ENCODE measurements at regions not wholly inside any gene's neighbourhood (a gene's known extent, or its start where the extent isn't known, plus 50 kb on each side); places are given as distances from the start of the nearest gene placed in this dataset.
A peak's percentile ranks its signal among the peaks of the same experiment; 100 is the strongest.

- Histone ChIP-seq H3K9ac (ENCODE audit: low read depth, low read length, poor library complexity) (no peak overlapping the region), H3K36me3 (replicated peaks in 1 of 2; ENCODE audit: control insufficient read depth in 2 of 2, insufficient read depth in 2 of 2, low read length in 2 of 2) (no peaks in the 10 kb centered on the region), H4K91ac (ENCODE audit: low read depth, low read length, poor library complexity) (no peak overlapping the region), H3K9me3 (replicated peaks in 1 of 2; ENCODE audit: control insufficient read depth in 2 of 2, insufficient read depth in 1 of 2, low read depth in 1 of 2, low read length in 2 of 2) (no peaks in the 10 kb centered on the region), H3K4me3 (ENCODE audit: low read length in 2 of 2) (no peak overlapping the region), H2BK15ac (ENCODE audit: low read length) (no peak overlapping the region), H2BK5ac (ENCODE audit: low read length) (no peak overlapping the region), H2AFZ (ENCODE audit: low read length) (no peak overlapping the region), H3K18ac (ENCODE audit: low read length) (no peak overlapping the region), H2BK12ac (ENCODE audit: low read length) (no peak overlapping the region), H4K8ac (ENCODE audit: low read depth, low read length) (no peak overlapping the region), H2BK120ac (ENCODE audit: low read depth, low read length) (no peak overlapping the region), H3K4me1 (ENCODE audit: control insufficient read depth in 2 of 2, insufficient read depth in 1 of 2, low read depth in 1 of 2, low read length in 2 of 2) (peaks cover 0 to 2% of the 10 kb centered on the region in 2 donors), H3K14ac (ENCODE audit: low read length) (no peak overlapping the region), H2AK5ac (ENCODE audit: low read depth, low read length) (no peak overlapping the region), H3K27ac (replicated peaks; ENCODE audit: low read length) (no peak overlapping the region), H3K4ac (ENCODE audit: low read length) (no peak overlapping the region), H3K27me3 (ENCODE audit: control insufficient read depth in 3 of 3, insufficient read depth in 3 of 3, low read depth in 1 of 3, low read length in 3 of 3) (no peaks in the 10 kb centered on the region), H3K23ac (ENCODE audit: low read depth, low read length, poor library complexity) (no peak overlapping the region), H3K79me1 (ENCODE audit: low read depth, low read length) (no peaks in the 10 kb centered on the region), H3K4me2 (ENCODE audit: insufficient read depth, low read length, poor library complexity, severe bottlenecking) (no peak overlapping the region)
- no peak for DNase-seq (ENCODE audit: low spot score)
- WGBS, 2 donors (ENCODE audit: extremely low coverage in 2 of 2, insufficient read length in 2 of 2, insufficient replicate concordance in 1 of 2): no CpG with 5 or more reads among the region's 3 CpGs
Measured at GRCh38 chr2:67839242-67839641, 223.6 kb downstream of the C1D start.

- WGBS, 2 donors (ENCODE audit: extremely low coverage in 2 of 2, insufficient read length in 2 of 2, insufficient replicate concordance in 1 of 2): no CpG with 5 or more reads among the region's 3 CpGs
- H3K9me3 ChIP-seq (replicated peaks in 1 of 2; ENCODE audit: control insufficient read depth in 2 of 2, insufficient read depth in 1 of 2, low read depth in 1 of 2, low read length in 2 of 2): no peaks in the 10 kb centered on the region
Measured at GRCh38 chr2:67839668-67840067, 223.1 kb downstream of the C1D start.

GRCh38 chr2:67840460-67841068, 222.2 kb downstream of the C1D start:
- no peak overlapping the region for H3K9ac ChIP-seq (ENCODE audit: low read depth, low read length, poor library complexity)
- H2AFZ ChIP-seq (ENCODE audit: low read length): no peak overlapping the region
- H3K18ac ChIP-seq (ENCODE audit: low read length): no peak overlapping the region
- no peak overlapping the region for H2BK5ac ChIP-seq (ENCODE audit: low read length)
- no peaks in the 10 kb centered on the region for H3K9me3 ChIP-seq (replicated peaks in 1 of 2; ENCODE audit: control insufficient read depth in 2 of 2, insufficient read depth in 1 of 2, low read depth in 1 of 2, low read length in 2 of 2)
- no peak overlapping the region for H4K8ac ChIP-seq (ENCODE audit: low read depth, low read length)
- no peak overlapping the region for H4K91ac ChIP-seq (ENCODE audit: low read depth, low read length, poor library complexity)
- no peaks in the 10 kb centered on the region for H3K79me1 ChIP-seq (ENCODE audit: low read depth, low read length)
- peaks cover 0 to 2% of the 10 kb centered on the region in 2 donors for H3K4me1 ChIP-seq (ENCODE audit: control insufficient read depth in 2 of 2, insufficient read depth in 1 of 2, low read depth in 1 of 2, low read length in 2 of 2)
- H2BK120ac ChIP-seq (ENCODE audit: low read depth, low read length): no peak overlapping the region
- no peak overlapping the region for H2AK5ac ChIP-seq (ENCODE audit: low read depth, low read length)
- no CpG with 5 or more reads among the region's 5 CpGs for WGBS, 2 donors (ENCODE audit: extremely low coverage in 2 of 2, insufficient read length in 2 of 2, insufficient replicate concordance in 1 of 2)
- no peaks in the 10 kb centered on the region for H3K36me3 ChIP-seq (replicated peaks in 1 of 2; ENCODE audit: control insufficient read depth in 2 of 2, insufficient read depth in 2 of 2, low read length in 2 of 2)
- no peak overlapping the region for H3K4me2 ChIP-seq (ENCODE audit: insufficient read depth, low read length, poor library complexity, severe bottlenecking)
- no peak overlapping the region for H3K4ac ChIP-seq (ENCODE audit: low read length)
- H3K27me3 ChIP-seq (ENCODE audit: control insufficient read depth in 3 of 3, insufficient read depth in 3 of 3, low read depth in 1 of 3, low read length in 3 of 3): no peaks in the 10 kb centered on the region
- H2BK12ac ChIP-seq (ENCODE audit: low read length): no peak overlapping the region
- no peak overlapping the region for H3K4me3 ChIP-seq (ENCODE audit: low read length in 2 of 2)
- peak; percentile 36 for DNase-seq (ENCODE audit: low spot score)
- no peak overlapping the region for H3K27ac ChIP-seq (replicated peaks; ENCODE audit: low read length)
- H3K23ac ChIP-seq (ENCODE audit: low read depth, low read length, poor library complexity): no peak overlapping the region
- H2BK15ac ChIP-seq (ENCODE audit: low read length): no peak overlapping the region
- H3K14ac ChIP-seq (ENCODE audit: low read length): no peak overlapping the region

More at GRCh38 chr2:67839668-67840067, 223.1 kb downstream of the C1D start:
- H2AFZ ChIP-seq (ENCODE audit: low read length): no peak overlapping the region
- peaks cover 0 to 2% of the 10 kb centered on the region in 2 donors for H3K4me1 ChIP-seq (ENCODE audit: control insufficient read depth in 2 of 2, insufficient read depth in 1 of 2, low read depth in 1 of 2, low read length in 2 of 2)
- no peaks in the 10 kb centered on the region for H3K36me3 ChIP-seq (replicated peaks in 1 of 2; ENCODE audit: control insufficient read depth in 2 of 2, insufficient read depth in 2 of 2, low read length in 2 of 2)
- H4K91ac ChIP-seq (ENCODE audit: low read depth, low read length, poor library complexity): no peak overlapping the region
- no peaks in the 10 kb centered on the region for H3K27me3 ChIP-seq (ENCODE audit: control insufficient read depth in 3 of 3, insufficient read depth in 3 of 3, low read depth in 1 of 3, low read length in 3 of 3)
- H3K18ac ChIP-seq (ENCODE audit: low read length): no peak overlapping the region
- DNase-seq (ENCODE audit: low spot score): no peak
- H4K8ac ChIP-seq (ENCODE audit: low read depth, low read length): no peak overlapping the region
- no peak overlapping the region for H3K4me2 ChIP-seq (ENCODE audit: insufficient read depth, low read length, poor library complexity, severe bottlenecking)
- H3K23ac ChIP-seq (ENCODE audit: low read depth, low read length, poor library complexity): no peak overlapping the region
- no peak overlapping the region for H2BK12ac ChIP-seq (ENCODE audit: low read length)
- no peak overlapping the region for H3K4ac ChIP-seq (ENCODE audit: low read length)
- no peak overlapping the region for H3K4me3 ChIP-seq (ENCODE audit: low read length in 2 of 2)
- no peak overlapping the region for H2BK5ac ChIP-seq (ENCODE audit: low read length)
- H3K79me1 ChIP-seq (ENCODE audit: low read depth, low read length): no peaks in the 10 kb centered on the region
- H2AK5ac ChIP-seq (ENCODE audit: low read depth, low read length): no peak overlapping the region
- H3K27ac ChIP-seq (replicated peaks; ENCODE audit: low read length): no peak overlapping the region
- no peak overlapping the region for H3K14ac ChIP-seq (ENCODE audit: low read length)
- no peak overlapping the region for H2BK120ac ChIP-seq (ENCODE audit: low read depth, low read length)
- no peak overlapping the region for H3K9ac ChIP-seq (ENCODE audit: low read depth, low read length, poor library complexity)
- H2BK15ac ChIP-seq (ENCODE audit: low read length): no peak overlapping the region

- no peaks in the 10 kb centered on the region for H3K79me1 ChIP-seq (ENCODE audit: low read depth, low read length)
- no peak for DNase-seq (ENCODE audit: low spot score)
- H3K9ac ChIP-seq (ENCODE audit: low read depth, low read length, poor library complexity): no peak overlapping the region
- H4K91ac ChIP-seq (ENCODE audit: low read depth, low read length, poor library complexity): no peak overlapping the region
- H2BK5ac ChIP-seq (ENCODE audit: low read length): no peak overlapping the region
- no peak overlapping the region for H2AK5ac ChIP-seq (ENCODE audit: low read depth, low read length)
- H2AFZ ChIP-seq (ENCODE audit: low read length): no peak overlapping the region
- H3K4me2 ChIP-seq (ENCODE audit: insufficient read depth, low read length, poor library complexity, severe bottlenecking): no peak overlapping the region
- no peak overlapping the region for H4K8ac ChIP-seq (ENCODE audit: low read depth, low read length)
- no peak overlapping the region for H3K27ac ChIP-seq (replicated peaks; ENCODE audit: low read length)
- no peaks in the 10 kb centered on the region for H3K36me3 ChIP-seq (replicated peaks in 1 of 2; ENCODE audit: control insufficient read depth in 2 of 2, insufficient read depth in 2 of 2, low read length in 2 of 2)
- H2BK120ac ChIP-seq (ENCODE audit: low read depth, low read length): no peak overlapping the region
- WGBS, 2 donors (ENCODE audit: extremely low coverage in 2 of 2, insufficient read length in 2 of 2, insufficient replicate concordance in 1 of 2): no CpG with 5 or more reads among the region's 2 CpGs
- no peak overlapping the region for H3K4ac ChIP-seq (ENCODE audit: low read length)
- H3K14ac ChIP-seq (ENCODE audit: low read length): no peak overlapping the region
- H3K27me3 ChIP-seq (ENCODE audit: control insufficient read depth in 3 of 3, insufficient read depth in 3 of 3, low read depth in 1 of 3, low read length in 3 of 3): no peaks in the 10 kb centered on the region
- no peak overlapping the region for H3K23ac ChIP-seq (ENCODE audit: low read depth, low read length, poor library complexity)
- H2BK15ac ChIP-seq (ENCODE audit: low read length): no peak overlapping the region
- no peak overlapping the region for H2BK12ac ChIP-seq (ENCODE audit: low read length)
- no peak overlapping the region for H3K4me3 ChIP-seq (ENCODE audit: low read length in 2 of 2)
- no peaks in the 10 kb centered on the region for H3K9me3 ChIP-seq (replicated peaks in 1 of 2; ENCODE audit: control insufficient read depth in 2 of 2, insufficient read depth in 1 of 2, low read depth in 1 of 2, low read length in 2 of 2)
- H3K18ac ChIP-seq (ENCODE audit: low read length): no peak overlapping the region
- peaks cover 0 to 4% of the 10 kb centered on the region in 2 donors for H3K4me1 ChIP-seq (ENCODE audit: control insufficient read depth in 2 of 2, insufficient read depth in 1 of 2, low read depth in 1 of 2, low read length in 2 of 2)
Measured at GRCh38 chr2:67841711-67842110, 221.1 kb downstream of the C1D start.
